ENCODE measurements at regions not wholly inside any gene's neighbourhood (a gene's known extent, or its start where the extent isn't known, plus 50 kb on each side); places are given as distances from the start of the nearest gene placed in this dataset.

GRCh38 chrX:20459410-20460350, 193.0 kb upstream of the RPS6KA3 start:
- no peak for DNase-seq (ENCODE audit: low read depth, low spot score)
- H3K4me3 ChIP-seq (ENCODE audit: low read depth, low read length), result no peak overlapping the region
- in situ Hi-C loops (cut with HindIII; ENCODE audit: low sequenced_read_pairs), result no loop called here
- no peak for TF ChIP-seq CTCF (IDR thresholded peaks at IDR 0.05; ENCODE audit: low read depth, low read length)

GRCh38 chrX:20456971-20457370, 190.3 kb upstream of the RPS6KA3 start:
- TF ChIP-seq CTCF (IDR thresholded peaks at IDR 0.05; ENCODE audit: low read depth, low read length), result no peak
- DNase-seq (ENCODE audit: low read depth, low spot score), result no peak
- in situ Hi-C loops (cut with HindIII; ENCODE audit: low sequenced_read_pairs), result no loop called here

GRCh38 chrX:20455001-20455400, 188.3 kb upstream of the RPS6KA3 start:
- in situ Hi-C loops (cut with HindIII; ENCODE audit: low sequenced_read_pairs), result no loop called here
- no peak for TF ChIP-seq CTCF (IDR thresholded peaks at IDR 0.05; ENCODE audit: low read depth, low read length)
- DNase-seq (ENCODE audit: low read depth, low spot score), result no peak
- no peak overlapping the region for H3K4me3 ChIP-seq (ENCODE audit: low read depth, low read length)

More at GRCh38 chrX:20456971-20457370, 190.3 kb upstream of the RPS6KA3 start:
- H3K4me3 ChIP-seq (ENCODE audit: low read depth, low read length), result no peak overlapping the region

- H3K4me3 ChIP-seq (ENCODE audit: low read depth, low read length), result no peak overlapping the region
- TF ChIP-seq CTCF (IDR thresholded peaks at IDR 0.05; ENCODE audit: low read depth, low read length), result no peak
- no peak for DNase-seq (ENCODE audit: low read depth, low spot score)
- in situ Hi-C loops (cut with HindIII; ENCODE audit: low sequenced_read_pairs), result no loop called here
Measured at GRCh38 chrX:20454117-20454516, 187.4 kb upstream of the RPS6KA3 start.

GRCh38 chrX:20452487-20452886, 185.8 kb upstream of the RPS6KA3 start:
- TF ChIP-seq CTCF (IDR thresholded peaks at IDR 0.05; ENCODE audit: low read depth, low read length), result no peak
- in situ Hi-C loops (cut with HindIII; ENCODE audit: low sequenced_read_pairs), result no loop called here
- DNase-seq (ENCODE audit: low read depth, low spot score), result no peak
- H3K4me3 ChIP-seq (ENCODE audit: low read depth, low read length), result no peak overlapping the region

- no peak for DNase-seq (ENCODE audit: low read depth, low spot score)
- TF ChIP-seq CTCF (IDR thresholded peaks at IDR 0.05; ENCODE audit: low read depth, low read length), result no peak
- no peak overlapping the region for H3K4me3 ChIP-seq (ENCODE audit: low read depth, low read length)
- in situ Hi-C loops (cut with HindIII; ENCODE audit: low sequenced_read_pairs), result no loop called here
Measured at GRCh38 chrX:20451929-20452328, 185.2 kb upstream of the RPS6KA3 start.
